Fibroblast of the aortic adventitia (primary cell): ENCODE measurements at regions not wholly inside any gene's neighbourhood (a gene's known extent, or its start where the extent isn't known, plus 50 kb on each side); places are given as distances from the start of the nearest gene placed in this dataset.

Source experiments
- DNase-seq: peaks from one replicate; pipeline ENCODE4 v3.0.0-alpha.2; 2010; ENCODE audit warnings: low read depth
- H3K4me3 ChIP-seq: 2 replicates; pipeline ENCODE4 v1.5.1; 2011; ENCODE audit warnings: low read depth, mild to moderate bottlenecking, control low read depth, low read length, moderate library complexity
- TF ChIP-seq, protein P1 (sequence below): IDR thresholded peaks from 2 replicates; pipeline ENCODE4 v1.5.1; 2011; ENCODE audit warnings: mild to moderate bottlenecking, low read length, control low read depth, inconsistent platforms; ENCODE audit not compliant: insufficient read depth

DNA sequence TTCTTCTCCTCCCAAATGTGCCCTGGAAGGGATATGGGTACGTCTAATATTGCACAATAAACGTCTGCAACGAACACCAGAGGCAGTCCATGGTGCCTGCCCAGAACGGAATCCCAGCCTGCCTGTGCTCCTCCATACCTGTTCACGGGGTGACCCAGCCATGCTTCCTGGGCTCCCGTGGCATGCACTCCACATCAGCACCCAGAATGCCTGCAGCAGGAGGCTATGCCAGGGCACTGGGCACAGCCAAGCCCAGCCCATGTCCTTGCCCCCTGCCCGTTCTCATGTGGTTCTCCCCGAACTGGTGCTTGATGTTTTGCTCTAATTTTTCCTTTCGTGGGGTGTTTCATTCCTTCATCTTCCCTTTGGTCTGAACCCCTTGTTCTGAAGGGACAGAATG is 404.3 kb downstream of the BCL11B start:
- H3K4me3 ChIP-seq = no peak overlapping the region
- TF ChIP-seq, protein P1, sequence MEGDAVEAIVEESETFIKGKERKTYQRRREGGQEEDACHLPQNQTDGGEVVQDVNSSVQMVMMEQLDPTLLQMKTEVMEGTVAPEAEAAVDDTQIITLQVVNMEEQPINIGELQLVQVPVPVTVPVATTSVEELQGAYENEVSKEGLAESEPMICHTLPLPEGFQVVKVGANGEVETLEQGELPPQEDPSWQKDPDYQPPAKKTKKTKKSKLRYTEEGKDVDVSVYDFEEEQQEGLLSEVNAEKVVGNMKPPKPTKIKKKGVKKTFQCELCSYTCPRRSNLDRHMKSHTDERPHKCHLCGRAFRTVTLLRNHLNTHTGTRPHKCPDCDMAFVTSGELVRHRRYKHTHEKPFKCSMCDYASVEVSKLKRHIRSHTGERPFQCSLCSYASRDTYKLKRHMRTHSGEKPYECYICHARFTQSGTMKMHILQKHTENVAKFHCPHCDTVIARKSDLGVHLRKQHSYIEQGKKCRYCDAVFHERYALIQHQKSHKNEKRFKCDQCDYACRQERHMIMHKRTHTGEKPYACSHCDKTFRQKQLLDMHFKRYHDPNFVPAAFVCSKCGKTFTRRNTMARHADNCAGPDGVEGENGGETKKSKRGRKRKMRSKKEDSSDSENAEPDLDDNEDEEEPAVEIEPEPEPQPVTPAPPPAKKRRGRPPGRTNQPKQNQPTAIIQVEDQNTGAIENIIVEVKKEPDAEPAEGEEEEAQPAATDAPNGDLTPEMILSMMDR = no peak
- DNase-seq = no peak

DNA sequence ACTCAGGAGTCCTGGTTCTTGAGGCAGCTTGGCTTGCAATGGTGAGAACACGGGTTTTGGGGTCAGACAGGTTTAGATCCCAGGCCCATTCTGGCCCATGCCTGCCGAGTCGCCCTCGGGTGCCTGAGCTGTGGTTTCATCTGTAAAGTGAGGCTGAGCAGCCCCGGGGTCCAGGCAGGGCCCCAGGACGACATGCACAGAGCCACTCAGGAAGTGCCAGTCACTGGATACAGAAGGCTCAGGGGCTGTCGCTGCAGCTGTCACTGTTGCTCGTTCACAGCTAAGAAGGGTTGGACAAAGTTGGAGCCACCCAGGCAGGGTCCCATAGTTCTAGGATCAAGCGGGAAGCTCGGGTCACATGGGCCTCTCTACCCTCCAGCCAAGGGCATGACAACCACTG is 403.1 kb downstream of the BCL11B start:
- H3K4me3 ChIP-seq = no peak overlapping the region
- DNase-seq = no peak
- TF ChIP-seq, protein P1 = no peak

DNA sequence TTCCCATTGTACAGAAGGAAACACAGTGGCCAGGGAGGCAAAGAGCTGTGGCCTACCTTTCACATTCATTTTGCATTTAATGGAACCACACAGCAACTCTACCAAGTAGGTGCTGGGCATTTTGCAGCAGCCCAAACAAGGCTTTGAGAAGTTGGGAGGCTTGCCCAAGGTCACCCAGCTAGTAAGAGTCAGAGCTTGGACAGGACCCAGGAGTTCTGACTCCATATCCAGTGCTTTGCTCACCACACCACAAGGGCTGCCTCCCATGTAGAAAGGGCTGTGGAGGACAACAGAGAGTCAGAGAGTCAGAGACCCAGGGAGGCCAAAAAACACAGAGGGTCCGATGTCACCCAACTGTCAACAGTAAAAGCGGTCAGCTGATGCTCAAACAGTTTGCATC is 400.2 kb downstream of the BCL11B start:
- TF ChIP-seq, protein P1 = no peak
- no peak for DNase-seq
- H3K4me3 ChIP-seq = no peak overlapping the region

DNA sequence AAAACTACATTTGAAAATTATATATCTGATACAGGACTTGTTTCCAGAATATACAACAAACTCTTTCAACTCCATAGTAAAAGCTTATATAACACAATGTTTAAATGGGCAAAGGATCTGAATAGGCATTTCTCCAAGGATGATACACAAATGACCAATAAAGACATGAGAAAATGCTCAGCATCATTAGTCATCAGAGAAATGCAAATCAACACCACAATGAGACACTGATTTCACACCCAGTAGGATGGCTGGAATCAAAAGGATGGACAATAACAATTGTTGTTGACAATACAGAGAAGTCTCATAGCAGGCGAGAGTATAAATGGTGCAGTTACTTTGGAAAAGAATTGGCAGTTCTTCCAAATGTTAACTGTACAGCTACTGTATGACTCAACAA is 394.9 kb downstream of the BCL11B start:
- TF ChIP-seq, protein P1 = no peak
- DNase-seq = no peak

DNA sequence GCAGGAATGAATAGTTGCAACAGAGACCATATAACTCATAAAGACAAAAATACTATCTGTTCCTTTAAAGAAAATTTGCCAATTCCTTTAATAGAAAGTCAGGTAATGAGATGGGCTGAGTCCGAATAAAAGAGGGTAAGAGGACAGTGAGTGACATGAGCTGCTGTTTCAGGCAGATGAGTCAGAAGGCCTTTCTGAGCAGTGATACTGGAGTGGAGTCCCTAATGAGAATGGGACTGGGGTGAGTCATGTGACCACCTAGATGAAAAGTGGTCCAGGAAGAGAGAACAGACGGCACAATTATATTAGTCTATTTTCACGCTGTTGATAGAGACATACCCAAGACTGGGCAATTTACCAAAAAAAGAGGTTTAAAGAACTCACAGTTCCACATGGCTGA is 393.7 kb downstream of the BCL11B start:
- no peak overlapping the region for H3K4me3 ChIP-seq
- TF ChIP-seq, protein P1 = no peak
- DNase-seq = no peak

More for the DNA sequence above, 394.9 kb downstream of the BCL11B start:
- no peak overlapping the region for H3K4me3 ChIP-seq

DNA sequence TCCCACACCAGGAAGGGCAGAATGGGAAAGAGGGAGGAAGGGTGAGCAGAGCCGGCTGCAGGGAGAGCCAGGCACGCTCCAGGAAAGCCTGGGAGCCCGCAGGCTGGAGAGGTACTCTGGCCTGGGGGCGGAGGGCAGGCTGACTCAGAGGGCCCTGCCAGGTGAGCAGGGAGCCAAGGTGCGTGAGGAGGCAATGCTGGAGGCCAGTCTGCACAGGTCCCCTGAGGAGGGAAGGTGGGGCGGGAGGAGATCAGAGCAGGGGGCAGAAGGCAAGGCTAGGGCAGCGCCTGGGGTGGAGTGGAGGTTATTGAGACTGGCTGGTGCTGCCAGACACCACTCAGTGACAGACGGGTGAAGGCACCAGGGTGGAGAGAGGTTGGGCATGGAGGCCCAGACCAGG is 385.0 kb downstream of the BCL11B start:
- no peak for DNase-seq
- TF ChIP-seq, protein P1 = no peak
- no peak overlapping the region for H3K4me3 ChIP-seq

DNA sequence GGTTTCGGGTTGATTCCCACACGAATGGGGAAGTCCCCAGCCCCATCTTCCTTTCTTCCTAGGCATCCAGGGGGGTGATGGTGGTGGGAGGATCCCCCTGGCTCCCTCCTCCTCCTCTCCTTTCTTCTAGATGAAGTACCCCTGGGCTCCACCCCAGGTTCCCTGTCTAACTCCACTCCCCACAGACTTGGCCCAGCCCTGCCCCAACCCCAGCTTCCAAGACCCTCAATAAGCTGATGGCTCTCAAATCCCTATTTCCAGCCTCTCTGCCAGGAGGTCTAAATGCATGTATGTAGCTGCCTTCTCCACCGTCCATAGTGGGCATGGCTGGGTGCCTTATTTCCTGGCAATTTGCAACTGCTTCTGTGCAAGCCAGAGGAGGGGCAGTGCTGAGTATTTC is 383.7 kb downstream of the BCL11B start:
- TF ChIP-seq, protein P1 = no peak
- H3K4me3 ChIP-seq = no peak overlapping the region
- no peak for DNase-seq
